GM12878 (cell line): ENCODE measurements at regions not wholly inside any gene's neighbourhood (a gene's known extent, or its start where the extent isn't known, plus 50 kb on each side); places are given as distances from the start of the nearest gene placed in this dataset.

Experiments used
- ATF3 ChIP-seq: IDR thresholded peaks from 2 replicates; pipeline ENCODE4 v1.6.1; 2011; ENCODE audit warnings: low read depth, mild to moderate bottlenecking, low read length, moderate library complexity, borderline replicate concordance; ENCODE audit errors: extremely low read depth
- BCL11A ChIP-seq: IDR thresholded peaks from 2 replicates; pipeline ENCODE4 v1.6.1; 2011; ENCODE audit warnings: low read depth, low read length
- CHD1 ChIP-seq: IDR thresholded peaks from 2 replicates; pipeline ENCODE4 v1.6.1; 2012; ENCODE audit warnings: low read depth, low read length, improper control_type of control experiment
- DPF2 ChIP-seq: fragments of 450-650 bp; IDR thresholded peaks from 2 replicates; pipeline ENCODE4 v1.6.1; 2017; ENCODE audit warnings: mild to moderate bottlenecking
- ELK1 ChIP-seq: IDR thresholded peaks from 2 replicates; pipeline ENCODE4 v1.6.1; 2012; ENCODE audit warnings: low read depth, low read length, improper control_type of control experiment
- ESRRA ChIP-seq: IDR thresholded peaks from 2 replicates; pipeline ENCODE4 v1.6.1; 2012; ENCODE audit warnings: mild to moderate bottlenecking, low read length, improper control_type of control experiment
- EZH2 ChIP-seq: IDR thresholded peaks from 2 replicates; pipeline ENCODE4 v1.6.1; 2012; ENCODE audit warnings: low read depth, mild to moderate bottlenecking, control low read depth, inconsistent platforms, low read length, borderline replicate concordance; ENCODE audit not compliant: control insufficient read depth
- MLLT1 ChIP-seq: fragments of 450-650 bp; IDR thresholded peaks from 2 replicates; pipeline ENCODE4 v1.6.1; 2016; ENCODE audit warnings: mild to moderate bottlenecking
- POLR2A ChIP-seq: IDR thresholded peaks from 2 replicates; pipeline ENCODE4 v1.6.1; 2011; ENCODE audit warnings: low read depth, mild to moderate bottlenecking, low read length
- RAD21 ChIP-seq: IDR thresholded peaks from 2 replicates; pipeline ENCODE4 v1.6.1; 2011; ENCODE audit warnings: mild to moderate bottlenecking, low read depth, low read length, moderate library complexity; ENCODE audit not compliant: insufficient read depth
- TAF1 ChIP-seq: IDR thresholded peaks from 2 replicates; pipeline ENCODE4 v1.6.1; 2011; ENCODE audit warnings: mild to moderate bottlenecking, low read depth, low read length, borderline replicate concordance
- TCF12 ChIP-seq: IDR thresholded peaks from 2 replicates; pipeline ENCODE4 v1.6.1; 2011; ENCODE audit warnings: low read depth, mild to moderate bottlenecking, low read length
- ZBTB40 ChIP-seq: fragments of 450-650 bp; IDR thresholded peaks from 2 replicates; pipeline ENCODE4 v1.6.1; 2016; ENCODE audit warnings: mild to moderate bottlenecking, moderate library complexity, borderline replicate concordance
- TF ChIP-seq, protein P1 (sequence below), 3 experiments: IDR thresholded peaks in 2 of 3; conservative IDR thresholded peaks in 1 of 3; 2 replicates each; pipeline ENCODE4 v1.5.1; 2011; ENCODE audit warnings: low read depth in 3 of 3, low read length in 3 of 3, mild to moderate bottlenecking in 3 of 3, control low read depth in 2 of 3, moderate library complexity in 2 of 3, inconsistent platforms in 1 of 3, mixed read lengths in 1 of 3; ENCODE audit not compliant: control insufficient read depth in 2 of 3, insufficient read depth in 1 of 3; ENCODE audit errors: extremely low read depth in 1 of 3

DNA sequence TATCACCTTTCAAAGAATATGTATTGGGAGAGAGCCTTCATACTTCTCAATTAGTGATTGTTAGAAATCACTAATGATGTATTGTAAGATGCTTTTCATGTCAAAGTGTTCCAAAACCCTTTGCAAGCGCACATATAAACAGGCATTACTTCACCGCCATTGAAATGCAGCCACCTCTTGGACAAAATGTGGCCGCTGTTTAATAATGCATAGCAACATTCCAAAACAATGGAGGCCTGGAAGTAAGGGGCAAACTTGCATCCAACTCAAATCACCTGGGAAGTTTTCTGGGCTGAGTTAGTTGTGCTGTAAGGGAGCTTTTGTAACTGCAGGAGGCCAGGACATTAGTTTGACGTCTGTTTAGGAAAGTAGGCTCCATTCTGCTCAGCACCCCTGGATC lies 438.1 kb downstream of the FGF9 start:
- TF ChIP-seq CHD1 (no peak), DPF2 (no peak), TCF12 (no peak), ATF3 (no peak), EZH2 (no peak), MLLT1 (no peak), RAD21 (no peak), TAF1 (no peak), BCL11A (no peak), ELK1 (no peak), ESRRA (no peak), ZBTB40 (no peak), POLR2A (no peak)
- TF ChIP-seq, protein P1, sequence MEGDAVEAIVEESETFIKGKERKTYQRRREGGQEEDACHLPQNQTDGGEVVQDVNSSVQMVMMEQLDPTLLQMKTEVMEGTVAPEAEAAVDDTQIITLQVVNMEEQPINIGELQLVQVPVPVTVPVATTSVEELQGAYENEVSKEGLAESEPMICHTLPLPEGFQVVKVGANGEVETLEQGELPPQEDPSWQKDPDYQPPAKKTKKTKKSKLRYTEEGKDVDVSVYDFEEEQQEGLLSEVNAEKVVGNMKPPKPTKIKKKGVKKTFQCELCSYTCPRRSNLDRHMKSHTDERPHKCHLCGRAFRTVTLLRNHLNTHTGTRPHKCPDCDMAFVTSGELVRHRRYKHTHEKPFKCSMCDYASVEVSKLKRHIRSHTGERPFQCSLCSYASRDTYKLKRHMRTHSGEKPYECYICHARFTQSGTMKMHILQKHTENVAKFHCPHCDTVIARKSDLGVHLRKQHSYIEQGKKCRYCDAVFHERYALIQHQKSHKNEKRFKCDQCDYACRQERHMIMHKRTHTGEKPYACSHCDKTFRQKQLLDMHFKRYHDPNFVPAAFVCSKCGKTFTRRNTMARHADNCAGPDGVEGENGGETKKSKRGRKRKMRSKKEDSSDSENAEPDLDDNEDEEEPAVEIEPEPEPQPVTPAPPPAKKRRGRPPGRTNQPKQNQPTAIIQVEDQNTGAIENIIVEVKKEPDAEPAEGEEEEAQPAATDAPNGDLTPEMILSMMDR (IDR thresholded peaks at IDR 0.05 in 2 of 3, conservative IDR thresholded peaks at IDR 0.05 in 1 of 3; ENCODE audit: control insufficient read depth in 2 of 3, extremely low read depth in 1 of 3, insufficient read depth in 1 of 3, low read depth in 3 of 3, low read length in 3 of 3), result no peak
